ENCODE measurements at regions not wholly inside any gene's neighbourhood (a gene's known extent, or its start where the extent isn't known, plus 50 kb on each side); places are given as distances from the start of the nearest gene placed in this dataset.
"Not testable (repeated sequence)": the region's sequence is repeated elsewhere in the genome, so short reads cannot be mapped to it uniquely, and the experiment has no call there.

GRCh38 chr6:115054242-115054641 is 711.4 kb upstream of the HS3ST5 start:
- H3K4me1 Mint-ChIP-seq; H3K4me1 ChIP-seq (ENCODE audit: control insufficient read depth, insufficient read depth, low read length, poor library complexity, severe bottlenecking); DNase-seq; H3K36me3 Mint-ChIP-seq; H3K27me3 Mint-ChIP-seq; H3K27ac ChIP-seq (ENCODE audit: insufficient read depth, low read length, poor library complexity, severe bottlenecking); H3K27me3 ChIP-seq (ENCODE audit: control insufficient read depth, insufficient read depth, low read length); H3K9me3 ChIP-seq (ENCODE audit: control insufficient read depth in 2 of 2, low read length in 2 of 2); H3K4me3 ChIP-seq (ENCODE audit: low read depth, low read length); ATAC-seq (ENCODE audit: low read depth in 2 of 2); H3K4me3 Mint-ChIP-seq; H3K36me3 ChIP-seq (ENCODE audit: control insufficient read depth, insufficient read depth, low read length); H3K27ac Mint-ChIP-seq: not testable (repeated sequence)
- H3K9me3 Mint-ChIP-seq, result peaks cover 0 to 20% (median 5%) of the 10 kb centered on the region in 7 donors

GRCh38 chr6:115053169-115053860 is 710.5 kb upstream of the HS3ST5 start:
- no peaks in the 10 kb centered on the region for H3K36me3 ChIP-seq (ENCODE audit: control insufficient read depth, insufficient read depth, low read length)
- H3K27me3 Mint-ChIP-seq, result no peaks in the 10 kb centered on the region
- no peaks in the 10 kb centered on the region for H3K4me1 Mint-ChIP-seq
- H3K27ac ChIP-seq (ENCODE audit: insufficient read depth, low read length, poor library complexity, severe bottlenecking), result no peak overlapping the region
- no peak overlapping the region for H3K27ac Mint-ChIP-seq
- H3K4me3 ChIP-seq (ENCODE audit: low read depth, low read length), result no peak overlapping the region
- H3K27me3 ChIP-seq (ENCODE audit: control insufficient read depth, insufficient read depth, low read length), result no peaks in the 10 kb centered on the region
- no peak overlapping the region for H3K4me3 Mint-ChIP-seq
- no peaks in the 10 kb centered on the region for H3K9me3 ChIP-seq (ENCODE audit: control insufficient read depth in 2 of 2, low read length in 2 of 2)
- no peaks in the 10 kb centered on the region for H3K4me1 ChIP-seq (ENCODE audit: control insufficient read depth, insufficient read depth, low read length, poor library complexity, severe bottlenecking)
- peaks cover 0 to 22% (median 5%) of the 10 kb centered on the region in 7 donors for H3K9me3 Mint-ChIP-seq
- no peak for DNase-seq
- H3K36me3 Mint-ChIP-seq, result no peaks in the 10 kb centered on the region
- no peak for ATAC-seq (ENCODE audit: low read depth in 2 of 2)

GRCh38 chr6:115016593-115016992 is 673.8 kb upstream of the HS3ST5 start:
- no peak overlapping the region for H3K4me3 Mint-ChIP-seq

GRCh38 chr6:115004982-115005381 is 662.2 kb upstream of the HS3ST5 start:
- Histone ChIP-seq H3K36me3 (ENCODE audit: control insufficient read depth, insufficient read depth, low read length) (no peaks in the 10 kb centered on the region), H3K9me3 (ENCODE audit: control insufficient read depth in 2 of 2, low read length in 2 of 2) (no peaks in the 10 kb centered on the region), H3K4me1 (ENCODE audit: control insufficient read depth, insufficient read depth, low read length, poor library complexity, severe bottlenecking) (no peaks in the 10 kb centered on the region), H3K4me3 (ENCODE audit: low read depth, low read length) (no peak overlapping the region), H3K27me3 (ENCODE audit: control insufficient read depth, insufficient read depth, low read length) (no peaks in the 10 kb centered on the region), H3K27ac (ENCODE audit: insufficient read depth, low read length, poor library complexity, severe bottlenecking) (no peak overlapping the region)
- ATAC-seq (ENCODE audit: low read depth in 2 of 2) (no peak), DNase-seq (no peak)
- no peaks in the 10 kb centered on the region for H3K4me1 Mint-ChIP-seq
- H3K27me3 Mint-ChIP-seq, result no peaks in the 10 kb centered on the region
- peaks cover 0 to 15% (median 2%) of the 10 kb centered on the region in 7 donors for H3K9me3 Mint-ChIP-seq
- no peaks in the 10 kb centered on the region for H3K36me3 Mint-ChIP-seq
- H3K27ac Mint-ChIP-seq, result no peak overlapping the region
- no peak overlapping the region for H3K4me3 Mint-ChIP-seq

More at GRCh38 chr6:115016593-115016992, 673.8 kb upstream of the HS3ST5 start:
- no peak overlapping the region for H3K27ac Mint-ChIP-seq
- no peaks in the 10 kb centered on the region for H3K4me1 Mint-ChIP-seq
- H3K9me3 ChIP-seq (ENCODE audit: control insufficient read depth in 2 of 2, low read length in 2 of 2), result no peaks in the 10 kb centered on the region
- no peaks in the 10 kb centered on the region for H3K36me3 ChIP-seq (ENCODE audit: control insufficient read depth, insufficient read depth, low read length)
- no peaks in the 10 kb centered on the region for H3K4me1 ChIP-seq (ENCODE audit: control insufficient read depth, insufficient read depth, low read length, poor library complexity, severe bottlenecking)
- H3K27me3 ChIP-seq (ENCODE audit: control insufficient read depth, insufficient read depth, low read length), result no peaks in the 10 kb centered on the region
- H3K4me3 ChIP-seq (ENCODE audit: low read depth, low read length), result no peak overlapping the region
- no peak for ATAC-seq (ENCODE audit: low read depth in 2 of 2)
- no peak for DNase-seq
- H3K27me3 Mint-ChIP-seq, result no peaks in the 10 kb centered on the region
- no peak overlapping the region for H3K27ac ChIP-seq (ENCODE audit: insufficient read depth, low read length, poor library complexity, severe bottlenecking)
- no peaks in the 10 kb centered on the region for H3K36me3 Mint-ChIP-seq
- H3K9me3 Mint-ChIP-seq, result peaks cover 0 to 11% (median 5%) of the 10 kb centered on the region in 7 donors

- no peaks in the 10 kb centered on the region for H3K36me3 ChIP-seq (ENCODE audit: control insufficient read depth, insufficient read depth, low read length)
- peaks cover 0 to 15% (median 0%) of the 10 kb centered on the region in 7 donors for H3K9me3 Mint-ChIP-seq
- peaks cover 0 to 4% of the 10 kb centered on the region in 2 experiments for H3K9me3 ChIP-seq (ENCODE audit: control insufficient read depth in 2 of 2, low read length in 2 of 2)
- no peak overlapping the region for H3K4me3 Mint-ChIP-seq
- no peaks in the 10 kb centered on the region for H3K36me3 Mint-ChIP-seq
- no peak for ATAC-seq (ENCODE audit: low read depth in 2 of 2)
- H3K27me3 ChIP-seq (ENCODE audit: control insufficient read depth, insufficient read depth, low read length), result no peaks in the 10 kb centered on the region
- H3K4me3 ChIP-seq (ENCODE audit: low read depth, low read length), result no peak overlapping the region
- DNase-seq, result no peak
- no peaks in the 10 kb centered on the region for H3K4me1 Mint-ChIP-seq
- no peaks in the 10 kb centered on the region for H3K4me1 ChIP-seq (ENCODE audit: control insufficient read depth, insufficient read depth, low read length, poor library complexity, severe bottlenecking)
- H3K27ac ChIP-seq (ENCODE audit: insufficient read depth, low read length, poor library complexity, severe bottlenecking), result no peak overlapping the region
- H3K27ac Mint-ChIP-seq, result no peak overlapping the region
- H3K27me3 Mint-ChIP-seq, result no peaks in the 10 kb centered on the region
Measured at GRCh38 chr6:115004204-115004603, 661.4 kb upstream of the HS3ST5 start.

GRCh38 chr6:115001731-115002350 is 659.0 kb upstream of the HS3ST5 start:
- H3K27ac ChIP-seq (ENCODE audit: insufficient read depth, low read length, poor library complexity, severe bottlenecking), result no peak overlapping the region
- H3K4me3 ChIP-seq (ENCODE audit: low read depth, low read length), result no peak overlapping the region
- H3K36me3 ChIP-seq (ENCODE audit: control insufficient read depth, insufficient read depth, low read length), result no peaks in the 10 kb centered on the region
- no peaks in the 10 kb centered on the region for H3K27me3 Mint-ChIP-seq
- no peak overlapping the region for H3K4me3 Mint-ChIP-seq
- no peaks in the 10 kb centered on the region for H3K27me3 ChIP-seq (ENCODE audit: control insufficient read depth, insufficient read depth, low read length)
- peaks cover 0 to 4% of the 10 kb centered on the region in 2 experiments for H3K9me3 ChIP-seq (ENCODE audit: control insufficient read depth in 2 of 2, low read length in 2 of 2)
- H3K27ac Mint-ChIP-seq, result no peak overlapping the region
- H3K4me1 Mint-ChIP-seq, result no peaks in the 10 kb centered on the region
- H3K4me1 ChIP-seq (ENCODE audit: control insufficient read depth, insufficient read depth, low read length, poor library complexity, severe bottlenecking), result no peaks in the 10 kb centered on the region
- ATAC-seq (ENCODE audit: low read depth in 2 of 2) (no peak), DNase-seq (no peak)
- H3K36me3 Mint-ChIP-seq, result no peaks in the 10 kb centered on the region
- H3K9me3 Mint-ChIP-seq, result peaks cover 0 to 12% (median 2%) of the 10 kb centered on the region in 7 donors

- H3K9me3 Mint-ChIP-seq, result peaks cover 0 to 12% (median 2%) of the 10 kb centered on the region in 7 donors
- peaks cover 0 to 4% of the 10 kb centered on the region in 2 experiments for H3K9me3 ChIP-seq (ENCODE audit: control insufficient read depth in 2 of 2, low read length in 2 of 2)
- no peaks in the 10 kb centered on the region for H3K36me3 ChIP-seq (ENCODE audit: control insufficient read depth, insufficient read depth, low read length)
- H3K36me3 Mint-ChIP-seq, result no peaks in the 10 kb centered on the region
- DNase-seq, result no peak
- no peak for ATAC-seq (ENCODE audit: low read depth in 2 of 2)
- H3K27ac ChIP-seq (ENCODE audit: insufficient read depth, low read length, poor library complexity, severe bottlenecking), result no peak overlapping the region
- H3K4me3 Mint-ChIP-seq, result no peak overlapping the region
- H3K27me3 ChIP-seq (ENCODE audit: control insufficient read depth, insufficient read depth, low read length), result no peaks in the 10 kb centered on the region
- H3K27me3 Mint-ChIP-seq, result no peaks in the 10 kb centered on the region
- no peak overlapping the region for H3K4me3 ChIP-seq (ENCODE audit: low read depth, low read length)
- H3K4me1 Mint-ChIP-seq, result no peaks in the 10 kb centered on the region
- no peak overlapping the region for H3K27ac Mint-ChIP-seq
- no peaks in the 10 kb centered on the region for H3K4me1 ChIP-seq (ENCODE audit: control insufficient read depth, insufficient read depth, low read length, poor library complexity, severe bottlenecking)
Measured at GRCh38 chr6:115000736-115001135, 657.9 kb upstream of the HS3ST5 start.

- H3K4me1 Mint-ChIP-seq, result no peaks in the 10 kb centered on the region
- H3K9me3 ChIP-seq (ENCODE audit: control insufficient read depth in 2 of 2, low read length in 2 of 2), result peaks cover 0 to 4% of the 10 kb centered on the region in 2 experiments
- no peaks in the 10 kb centered on the region for H3K36me3 ChIP-seq (ENCODE audit: control insufficient read depth, insufficient read depth, low read length)
- no peak overlapping the region for H3K4me3 Mint-ChIP-seq
- H3K9me3 Mint-ChIP-seq, result peaks cover 0 to 12% (median 2%) of the 10 kb centered on the region in 7 donors
- no peak overlapping the region for H3K4me3 ChIP-seq (ENCODE audit: low read depth, low read length)
- H3K27ac Mint-ChIP-seq, result no peak overlapping the region
- H3K27ac ChIP-seq (ENCODE audit: insufficient read depth, low read length, poor library complexity, severe bottlenecking), result no peak overlapping the region
- DNase-seq (no peak), ATAC-seq (ENCODE audit: low read depth in 2 of 2) (no peak)
- no peaks in the 10 kb centered on the region for H3K27me3 Mint-ChIP-seq
- H3K36me3 Mint-ChIP-seq, result no peaks in the 10 kb centered on the region
- no peaks in the 10 kb centered on the region for H3K4me1 ChIP-seq (ENCODE audit: control insufficient read depth, insufficient read depth, low read length, poor library complexity, severe bottlenecking)
- no peaks in the 10 kb centered on the region for H3K27me3 ChIP-seq (ENCODE audit: control insufficient read depth, insufficient read depth, low read length)
Measured at GRCh38 chr6:114998492-114998891, 655.7 kb upstream of the HS3ST5 start.

All from CD4-positive, CD25-positive, alpha-beta regulatory T cell (primary cell).